HCT116 (cell line): ENCODE measurements at regions not wholly inside any gene's neighbourhood (a gene's known extent, or its start where the extent isn't known, plus 50 kb on each side); places are given as distances from the start of the nearest gene placed in this dataset.

ENCODE experiments used
- ATAC-seq: fragments of 200-7000 bp; cut with Tn5 transposase; 2 replicates; pipeline ENCODE4 v1.9.1; 2020; ENCODE audit warnings: mild to moderate bottlenecking, moderate library complexity
- BruUV-seq: library from RNA; stranded (reverse); fragments of 400-500 nt; replicated peaks from 2 replicates; lab custom pipeline; 2021; lab: Mats Ljungman, UMichigan
- CTCF ChIA-PET: fragments of 300-600 bp; sonication (Branson Sonifier 250); formaldehyde crosslinking; loops from one replicate; lab custom pipeline; 2021; ENCODE audit warnings: antibody characterized with exemption; lab: Charles Lee
- POLR2A ChIA-PET: fragments of 300-600, 350-600 bp; sonication (Branson Sonifier 250); formaldehyde crosslinking; loops from one replicate; lab custom pipeline; 2021; ENCODE audit warnings: antibody characterized with exemption; lab: Charles Lee
- RAD21 ChIA-PET, 2 experiments: fragments of 300-600 bp; sonication (Branson Sonifier 250); formaldehyde crosslinking; loops; one replicate each; lab custom pipeline; 2023; ENCODE audit warnings: low total read pairs in 2 of 2; ENCODE audit not compliant: uncharacterized antibody in 2 of 2, unreplicated experiment in 2 of 2, low non-redundant PET in 1 of 2; lab: Charles Lee
- DNase-seq: peaks from one replicate; pipeline ENCODE4 v3.0.0-alpha.2; 2010; ENCODE audit warnings: low read depth, low spot score
- H2AFZ ChIP-seq: fragments of 200-600 bp; shearing (Covaris generic), sonication (generic); 2 replicates; pipeline ENCODE4 v1.6.1; 2017; ENCODE audit warnings: low read depth, mixed run types, mixed read lengths, antibody characterized with exemption, low read length; ENCODE audit not compliant: poor library complexity, severe bottlenecking
- H3K27ac ChIP-seq: 2 replicates; pipeline ENCODE4 v1.5.1; 2012; ENCODE audit warnings: low read depth, low read length
- H3K27me3 ChIP-seq: fragments of 200-600 bp; sonication (generic); 2 replicates; pipeline ENCODE4 v1.6.1; 2016; ENCODE audit warnings: mixed run types, low read length, mixed read lengths; ENCODE audit not compliant: insufficient read depth
- H3K36me3 ChIP-seq, 2 experiments: fragments of 200-500 bp in 1 of 2; fragments of 200-600 bp in 1 of 2; sonication (Bioruptor generic) in 1 of 2; sonication (generic) in 1 of 2; 2 replicates each; pipeline versions ENCODE4 v1.5.1 to v1.6.1; 2014 to 2016; ENCODE audit warnings: low read length in 2 of 2, inconsistent platforms in 1 of 2, mixed read lengths in 1 of 2, mixed run types in 1 of 2; ENCODE audit not compliant: insufficient read depth in 2 of 2, control insufficient read depth in 1 of 2
- H3K4me1 ChIP-seq, 2 experiments: fragments of 200-600 bp in 1 of 2; sonication (generic) in 1 of 2; 2 replicates each; pipeline versions ENCODE4 v1.5.1 to v1.6.1; 2012 to 2017; ENCODE audit warnings: low read length in 2 of 2, inconsistent platforms in 1 of 2, mild to moderate bottlenecking in 1 of 2, mixed read lengths in 1 of 2, mixed run types in 1 of 2, moderate library complexity in 1 of 2; ENCODE audit not compliant: insufficient read depth in 2 of 2, control insufficient read depth in 1 of 2
- H3K4me2 ChIP-seq: fragments of 200-600 bp; sonication (generic); 2 replicates; pipeline ENCODE4 v1.6.1; 2017; ENCODE audit warnings: mixed run types, low read length, mixed read lengths
- H3K4me3 ChIP-seq, 2 experiments: fragments of 200-600 bp in 1 of 2; sonication (generic) in 1 of 2; replicated peaks in 1 of 2; 2 replicates each; pipeline ENCODE4 v1.5.1; 2011 to 2016; ENCODE audit warnings: low read length in 2 of 2, control low read depth in 1 of 2, low read depth in 1 of 2, mild to moderate bottlenecking in 1 of 2, mixed read lengths in 1 of 2, mixed run types in 1 of 2
- H3K79me2 ChIP-seq: fragments of 200-600 bp; sonication (generic); 2 replicates; pipeline ENCODE4 v1.6.1; 2017; ENCODE audit warnings: mild to moderate bottlenecking, mixed run types, low read length, moderate library complexity, mixed read lengths; ENCODE audit not compliant: insufficient read depth
- H3K9ac ChIP-seq: fragments of 200-600 bp; sonication (generic); 2 replicates; pipeline ENCODE4 v1.6.1; 2016; ENCODE audit warnings: low read length, mixed read lengths
- H3K9me2 ChIP-seq: fragments of 200-600 bp; sonication (generic), shearing (Covaris generic); 2 replicates; pipeline ENCODE4 v1.6.1; 2017; ENCODE audit warnings: mixed run types, mild to moderate bottlenecking, moderate library complexity; ENCODE audit not compliant: insufficient read depth
- H3K9me3 ChIP-seq, 2 experiments: fragments of 200-500 bp in 1 of 2; fragments of 200-600 bp in 1 of 2; sonication (Bioruptor generic) in 1 of 2; sonication (generic) in 1 of 2; 2 replicates each; pipeline ENCODE4 v1.6.1; 2014 to 2017; ENCODE audit warnings: low read length in 2 of 2, mixed read lengths in 2 of 2, inconsistent platforms in 1 of 2, low read depth in 1 of 2, mild to moderate bottlenecking in 1 of 2, mixed run types in 1 of 2, moderate library complexity in 1 of 2; ENCODE audit not compliant: control insufficient read depth in 1 of 2, insufficient read depth in 1 of 2
- H4K20me1 ChIP-seq: fragments of 200-600 bp; sonication (generic), shearing (Covaris generic); 2 replicates; pipeline ENCODE4 v1.6.1; 2017; ENCODE audit warnings: mixed run types, mild to moderate bottlenecking, moderate library complexity; ENCODE audit not compliant: insufficient read depth
- CBX3 ChIP-seq: IDR thresholded peaks from 2 replicates; pipeline ENCODE4 v1.6.1; 2012; ENCODE audit warnings: low read depth
- CEBPB ChIP-seq: IDR thresholded peaks from 2 replicates; pipeline ENCODE4 v1.6.1; 2012; ENCODE audit warnings: low read depth
- EGR1 ChIP-seq: IDR thresholded peaks from 2 replicates; pipeline ENCODE4 v1.6.1; 2012; ENCODE audit warnings: low read depth
- ELF1 ChIP-seq: IDR thresholded peaks from 2 replicates; pipeline ENCODE4 v1.6.1; 2012; ENCODE audit warnings: low read depth, borderline replicate concordance
- EZH2 ChIP-seq: fragments of 200-600 bp; sonication (generic); IDR thresholded peaks from 2 replicates; pipeline ENCODE4 v1.6.1; 2017; ENCODE audit warnings: antibody characterized with exemption, mixed run types
- FOSL1 ChIP-seq: IDR thresholded peaks from 2 replicates; pipeline ENCODE4 v1.6.1; 2012; ENCODE audit warnings: low read depth
- MAX ChIP-seq: IDR thresholded peaks from 2 replicates; pipeline ENCODE4 v1.6.1; 2012
- POLR2AphosphoS5 ChIP-seq: IDR thresholded peaks from 2 replicates; pipeline ENCODE4 v1.6.1; 2011; ENCODE audit warnings: mild to moderate bottlenecking, low read depth, low read length, moderate library complexity
- SIN3A ChIP-seq: IDR thresholded peaks from 2 replicates; pipeline ENCODE4 v1.6.1; 2012; ENCODE audit warnings: low read depth
- SRF ChIP-seq: IDR thresholded peaks from 2 replicates; pipeline ENCODE4 v1.6.1; 2012; ENCODE audit warnings: low read depth
- YY1 ChIP-seq: IDR thresholded peaks from 2 replicates; pipeline ENCODE4 v1.6.1; 2011; ENCODE audit warnings: low read length, low read depth, moderate library complexity, mild to moderate bottlenecking; ENCODE audit not compliant: insufficient replicate concordance; ENCODE audit errors: extremely low read depth
- intact Hi-C: fragments of 100-400 bp; cut with micrococcal nuclease; formaldehyde crosslinking; loops from 2 replicates; pipeline ENCODE4 v1.10.0; 2022
- TF ChIP-seq, protein P1 (sequence below): IDR thresholded peaks from 2 replicates; pipeline ENCODE4 v1.6.1; 2012
- TF ChIP-seq, protein P2 (sequence below): IDR thresholded peaks from 2 replicates; pipeline ENCODE4 v1.6.1; 2011; ENCODE audit warnings: mild to moderate bottlenecking, low read length, moderate library complexity; ENCODE audit not compliant: insufficient replicate concordance; ENCODE audit errors: extremely low read depth
- TF ChIP-seq, protein P3 (sequence below): IDR thresholded peaks from 2 replicates; pipeline ENCODE4 v1.6.1; 2012; ENCODE audit warnings: low read depth

GRCh38 chr18:78293940-78294541 lies 685.6 kb upstream of the SALL3 start:
- Histone ChIP-seq H3K9me2 (no peaks in the 10 kb centered on the region), H3K4me1 (no peaks in the 10 kb centered on the region), H3K4me3 (no peak overlapping the region), H3K9ac (no peak overlapping the region), H3K79me2 (no peaks in the 10 kb centered on the region), H2AFZ (no peak overlapping the region), H3K36me3 (no peaks in the 10 kb centered on the region), H3K4me2 (no peak overlapping the region), H3K27ac (no peak overlapping the region), H3K9me3 (peaks cover 0 to 34% of the 10 kb centered on the region in 2 experiments; a peak in 2 of 4 replicates), H4K20me1 (no peaks in the 10 kb centered on the region), H3K27me3 (no peaks in the 10 kb centered on the region)
- DNase-seq (no peak), ATAC-seq (no peak)
- BruUV-seq = no TSS peak
- CTCF ChIA-PET = no interaction called here
- TF ChIP-seq SIN3A = no peak
- TF ChIP-seq, protein P1, sequence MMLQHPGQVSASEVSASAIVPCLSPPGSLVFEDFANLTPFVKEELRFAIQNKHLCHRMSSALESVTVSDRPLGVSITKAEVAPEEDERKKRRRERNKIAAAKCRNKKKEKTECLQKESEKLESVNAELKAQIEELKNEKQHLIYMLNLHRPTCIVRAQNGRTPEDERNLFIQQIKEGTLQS = no peak
- TF ChIP-seq, protein P2, sequence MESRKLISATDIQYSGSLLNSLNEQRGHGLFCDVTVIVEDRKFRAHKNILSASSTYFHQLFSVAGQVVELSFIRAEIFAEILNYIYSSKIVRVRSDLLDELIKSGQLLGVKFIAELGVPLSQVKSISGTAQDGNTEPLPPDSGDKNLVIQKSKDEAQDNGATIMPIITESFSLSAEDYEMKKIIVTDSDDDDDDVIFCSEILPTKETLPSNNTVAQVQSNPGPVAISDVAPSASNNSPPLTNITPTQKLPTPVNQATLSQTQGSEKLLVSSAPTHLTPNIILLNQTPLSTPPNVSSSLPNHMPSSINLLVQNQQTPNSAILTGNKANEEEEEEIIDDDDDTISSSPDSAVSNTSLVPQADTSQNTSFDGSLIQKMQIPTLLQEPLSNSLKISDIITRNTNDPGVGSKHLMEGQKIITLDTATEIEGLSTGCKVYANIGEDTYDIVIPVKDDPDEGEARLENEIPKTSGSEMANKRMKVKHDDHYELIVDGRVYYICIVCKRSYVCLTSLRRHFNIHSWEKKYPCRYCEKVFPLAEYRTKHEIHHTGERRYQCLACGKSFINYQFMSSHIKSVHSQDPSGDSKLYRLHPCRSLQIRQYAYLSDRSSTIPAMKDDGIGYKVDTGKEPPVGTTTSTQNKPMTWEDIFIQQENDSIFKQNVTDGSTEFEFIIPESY = no peak
- RAD21 ChIA-PET = no interaction called here
- intact Hi-C loops = no loop called here
- POLR2A ChIA-PET = no interaction called here

DNA sequence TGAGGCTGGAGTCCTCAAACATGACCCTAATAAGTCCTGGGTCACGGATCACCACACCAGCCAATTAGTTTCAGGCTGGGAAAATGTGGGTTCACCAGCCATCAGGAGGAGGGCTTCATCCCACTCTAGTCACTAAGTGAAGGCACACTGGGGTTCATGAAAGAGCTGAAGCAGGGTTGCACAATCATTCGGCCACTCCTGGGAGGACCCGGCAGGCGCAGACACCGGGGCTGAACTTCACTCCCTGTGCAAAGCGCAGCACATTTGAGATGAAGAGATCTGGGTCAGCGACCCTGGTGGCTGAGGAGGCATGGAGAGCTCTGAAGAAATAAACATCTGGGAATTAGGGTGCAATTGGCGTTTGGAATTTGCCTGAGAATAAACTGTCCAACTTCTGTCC lies 684.4 kb upstream of the SALL3 start:
- BruUV-seq = no TSS peak
- Histone ChIP-seq H3K9me3 (peaks cover 0 to 36% of the 10 kb centered on the region in 2 experiments; a peak in 2 of 4 replicates), H3K79me2 (no peaks in the 10 kb centered on the region), H3K27ac (no peak overlapping the region), H4K20me1 (no peaks in the 10 kb centered on the region), H3K9me2 (no peaks in the 10 kb centered on the region), H3K4me3 (no peak overlapping the region), H3K36me3 (no peaks in the 10 kb centered on the region), H2AFZ (no peak overlapping the region), H3K4me1 (no peaks in the 10 kb centered on the region), H3K9ac (no peak overlapping the region), H3K4me2 (no peak overlapping the region), H3K27me3 (no peaks in the 10 kb centered on the region)
- DNase-seq = no peak
- ChIA-PET CTCF (no interaction called here), RAD21 (no interaction called here), POLR2A (no interaction called here)
- ATAC-seq = no peak
- intact Hi-C loops = no loop called here
- TF ChIP-seq ELF1 = no peak
- no peak for TF ChIP-seq CBX3
- no peak for TF ChIP-seq POLR2AphosphoS5
- TF ChIP-seq FOSL1 = no peak
- TF ChIP-seq, protein P1 = no peak
- TF ChIP-seq EGR1 = no peak
- TF ChIP-seq YY1 = no peak
- TF ChIP-seq SRF = no peak
- TF ChIP-seq, protein P3, sequence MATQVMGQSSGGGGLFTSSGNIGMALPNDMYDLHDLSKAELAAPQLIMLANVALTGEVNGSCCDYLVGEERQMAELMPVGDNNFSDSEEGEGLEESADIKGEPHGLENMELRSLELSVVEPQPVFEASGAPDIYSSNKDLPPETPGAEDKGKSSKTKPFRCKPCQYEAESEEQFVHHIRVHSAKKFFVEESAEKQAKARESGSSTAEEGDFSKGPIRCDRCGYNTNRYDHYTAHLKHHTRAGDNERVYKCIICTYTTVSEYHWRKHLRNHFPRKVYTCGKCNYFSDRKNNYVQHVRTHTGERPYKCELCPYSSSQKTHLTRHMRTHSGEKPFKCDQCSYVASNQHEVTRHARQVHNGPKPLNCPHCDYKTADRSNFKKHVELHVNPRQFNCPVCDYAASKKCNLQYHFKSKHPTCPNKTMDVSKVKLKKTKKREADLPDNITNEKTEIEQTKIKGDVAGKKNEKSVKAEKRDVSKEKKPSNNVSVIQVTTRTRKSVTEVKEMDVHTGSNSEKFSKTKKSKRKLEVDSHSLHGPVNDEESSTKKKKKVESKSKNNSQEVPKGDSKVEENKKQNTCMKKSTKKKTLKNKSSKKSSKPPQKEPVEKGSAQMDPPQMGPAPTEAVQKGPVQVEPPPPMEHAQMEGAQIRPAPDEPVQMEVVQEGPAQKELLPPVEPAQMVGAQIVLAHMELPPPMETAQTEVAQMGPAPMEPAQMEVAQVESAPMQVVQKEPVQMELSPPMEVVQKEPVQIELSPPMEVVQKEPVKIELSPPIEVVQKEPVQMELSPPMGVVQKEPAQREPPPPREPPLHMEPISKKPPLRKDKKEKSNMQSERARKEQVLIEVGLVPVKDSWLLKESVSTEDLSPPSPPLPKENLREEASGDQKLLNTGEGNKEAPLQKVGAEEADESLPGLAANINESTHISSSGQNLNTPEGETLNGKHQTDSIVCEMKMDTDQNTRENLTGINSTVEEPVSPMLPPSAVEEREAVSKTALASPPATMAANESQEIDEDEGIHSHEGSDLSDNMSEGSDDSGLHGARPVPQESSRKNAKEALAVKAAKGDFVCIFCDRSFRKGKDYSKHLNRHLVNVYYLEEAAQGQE = no peak
- TF ChIP-seq EZH2 = no peak
- no peak for TF ChIP-seq MAX
- TF ChIP-seq CEBPB = no peak
